ENCODE measurements at regions not wholly inside any gene's neighbourhood (a gene's known extent, or its start where the extent isn't known, plus 50 kb on each side); places are given as distances from the start of the nearest gene placed in this dataset.

GRCh38 chr2:12052796-12053195 is 306.4 kb downstream of the LPIN1 start:
- Mint-ChIP-seq H3K4me3 (no peak overlapping the region), H3K9me3 (no peaks in the 10 kb centered on the region), H3K27me3 (ENCODE audit: insufficient read depth, low read depth) (peaks cover 5% of the 10 kb centered on the region), H3K36me3 (no peaks in the 10 kb centered on the region), H3K27ac (no peak overlapping the region), H3K4me1 (peaks cover 5% of the 10 kb centered on the region)
- H3K79me2 ChIP-seq (ENCODE audit: low read depth) = no peaks in the 10 kb centered on the region
- H3K4me3 ChIP-seq = no peak overlapping the region
- no peaks in the 10 kb centered on the region for H3K9me3 ChIP-seq (ENCODE audit: low read depth)
- H3K9ac ChIP-seq = no peak overlapping the region
- TF ChIP-seq EZH2phosphoT487 (IDR thresholded peaks at IDR 0.05) (no peak), EZH2 (IDR thresholded peaks at IDR 0.05) (no peak)
- TF ChIP-seq, protein P1, sequence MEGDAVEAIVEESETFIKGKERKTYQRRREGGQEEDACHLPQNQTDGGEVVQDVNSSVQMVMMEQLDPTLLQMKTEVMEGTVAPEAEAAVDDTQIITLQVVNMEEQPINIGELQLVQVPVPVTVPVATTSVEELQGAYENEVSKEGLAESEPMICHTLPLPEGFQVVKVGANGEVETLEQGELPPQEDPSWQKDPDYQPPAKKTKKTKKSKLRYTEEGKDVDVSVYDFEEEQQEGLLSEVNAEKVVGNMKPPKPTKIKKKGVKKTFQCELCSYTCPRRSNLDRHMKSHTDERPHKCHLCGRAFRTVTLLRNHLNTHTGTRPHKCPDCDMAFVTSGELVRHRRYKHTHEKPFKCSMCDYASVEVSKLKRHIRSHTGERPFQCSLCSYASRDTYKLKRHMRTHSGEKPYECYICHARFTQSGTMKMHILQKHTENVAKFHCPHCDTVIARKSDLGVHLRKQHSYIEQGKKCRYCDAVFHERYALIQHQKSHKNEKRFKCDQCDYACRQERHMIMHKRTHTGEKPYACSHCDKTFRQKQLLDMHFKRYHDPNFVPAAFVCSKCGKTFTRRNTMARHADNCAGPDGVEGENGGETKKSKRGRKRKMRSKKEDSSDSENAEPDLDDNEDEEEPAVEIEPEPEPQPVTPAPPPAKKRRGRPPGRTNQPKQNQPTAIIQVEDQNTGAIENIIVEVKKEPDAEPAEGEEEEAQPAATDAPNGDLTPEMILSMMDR (IDR thresholded peaks at IDR 0.05) = no peak
- H4K20me1 ChIP-seq (ENCODE audit: low read depth) = no peaks in the 10 kb centered on the region
- no peaks in the 10 kb centered on the region for H3F3A ChIP-seq (ENCODE audit: low read depth)
- no peak overlapping the region for H2AFZ ChIP-seq (replicated peaks)
- no peak for DNase-seq (ENCODE audit: low spot score)
- no peak overlapping the region for H3K27ac ChIP-seq
- H3K36me3 ChIP-seq = no peaks in the 10 kb centered on the region
- H3K4me2 ChIP-seq = no peak overlapping the region
- no peaks in the 10 kb centered on the region for H3K27me3 ChIP-seq
- no peaks in the 10 kb centered on the region for H3K4me1 ChIP-seq

GRCh38 chr2:12054956-12055618 is 308.7 kb downstream of the LPIN1 start:
- peak; percentile 11 for DNase-seq (ENCODE audit: low spot score)
- Histone ChIP-seq H3K4me2 (no peak overlapping the region), H3K9ac (no peak overlapping the region), H3F3A (ENCODE audit: low read depth) (no peaks in the 10 kb centered on the region), H2AFZ (replicated peaks) (no peak overlapping the region), H3K79me2 (ENCODE audit: low read depth) (no peaks in the 10 kb centered on the region), H3K27me3 (no peaks in the 10 kb centered on the region), H4K20me1 (ENCODE audit: low read depth) (no peaks in the 10 kb centered on the region), H3K4me3 (no peak overlapping the region), H3K4me1 (no peaks in the 10 kb centered on the region), H3K9me3 (ENCODE audit: low read depth) (no peaks in the 10 kb centered on the region), H3K27ac (no peak overlapping the region), H3K36me3 (no peaks in the 10 kb centered on the region)
- H3K4me3 Mint-ChIP-seq = no peak overlapping the region
- peaks cover 5% of the 10 kb centered on the region for H3K27me3 Mint-ChIP-seq (ENCODE audit: insufficient read depth, low read depth)
- H3K36me3 Mint-ChIP-seq = no peaks in the 10 kb centered on the region
- TF ChIP-seq EZH2phosphoT487 (IDR thresholded peaks at IDR 0.05) (no peak), EZH2 (IDR thresholded peaks at IDR 0.05) (no peak)
- TF ChIP-seq, protein P1 (IDR thresholded peaks at IDR 0.05) = no peak
- no peak overlapping the region for H3K27ac Mint-ChIP-seq
- H3K9me3 Mint-ChIP-seq = no peaks in the 10 kb centered on the region
- H3K4me1 Mint-ChIP-seq = peaks cover 10% of the 10 kb centered on the region

GRCh38 chr2:12057436-12058166 is 311.2 kb downstream of the LPIN1 start:
- no peaks in the 10 kb centered on the region for H3F3A ChIP-seq (ENCODE audit: low read depth)
- no peak overlapping the region for H3K27ac ChIP-seq
- no peak overlapping the region for H3K4me2 ChIP-seq
- H3K4me3 Mint-ChIP-seq = no peak overlapping the region
- no peak overlapping the region for H2AFZ ChIP-seq (replicated peaks)
- no peak for DNase-seq (ENCODE audit: low spot score)
- H3K36me3 Mint-ChIP-seq = no peaks in the 10 kb centered on the region
- H3K9ac ChIP-seq = no peak overlapping the region
- no peaks in the 10 kb centered on the region for H4K20me1 ChIP-seq (ENCODE audit: low read depth)
- H3K4me1 ChIP-seq = peaks cover 8% of the 10 kb centered on the region
- H3K36me3 ChIP-seq = no peaks in the 10 kb centered on the region
- H3K4me3 ChIP-seq = no peak overlapping the region
- no peaks in the 10 kb centered on the region for H3K27me3 ChIP-seq
- peak overlapping the region; percentile 40 for H3K27ac Mint-ChIP-seq
- TF ChIP-seq, protein P1 (IDR thresholded peaks at IDR 0.05) = no peak
- TF ChIP-seq EZH2 (IDR thresholded peaks at IDR 0.05) = no peak
- no peak for TF ChIP-seq EZH2phosphoT487 (IDR thresholded peaks at IDR 0.05)
- H3K9me3 ChIP-seq (ENCODE audit: low read depth) = no peaks in the 10 kb centered on the region
- no peaks in the 10 kb centered on the region for H3K79me2 ChIP-seq (ENCODE audit: low read depth)
- H3K4me1 Mint-ChIP-seq = peaks cover 15% of the 10 kb centered on the region
- no peaks in the 10 kb centered on the region for H3K9me3 Mint-ChIP-seq
- H3K27me3 Mint-ChIP-seq (ENCODE audit: insufficient read depth, low read depth) = peaks cover 5% of the 10 kb centered on the region
